GM18502 (cell line): ENCODE measurements at regions not wholly inside any gene's neighbourhood (a gene's known extent, or its start where the extent isn't known, plus 50 kb on each side); places are given as distances from the start of the nearest gene placed in this dataset.
A peak's percentile ranks its signal among the peaks of the same experiment; 100 is the strongest.

ENCODE experiments used
- ATAC-seq: cut with Tn5 transposase; IDR thresholded peaks from one replicate; pipeline ENCODE4 v1.9.1; 2021; ENCODE audit warnings: mild to moderate bottlenecking; ENCODE audit not compliant: unreplicated experiment, poor library complexity

DNA sequence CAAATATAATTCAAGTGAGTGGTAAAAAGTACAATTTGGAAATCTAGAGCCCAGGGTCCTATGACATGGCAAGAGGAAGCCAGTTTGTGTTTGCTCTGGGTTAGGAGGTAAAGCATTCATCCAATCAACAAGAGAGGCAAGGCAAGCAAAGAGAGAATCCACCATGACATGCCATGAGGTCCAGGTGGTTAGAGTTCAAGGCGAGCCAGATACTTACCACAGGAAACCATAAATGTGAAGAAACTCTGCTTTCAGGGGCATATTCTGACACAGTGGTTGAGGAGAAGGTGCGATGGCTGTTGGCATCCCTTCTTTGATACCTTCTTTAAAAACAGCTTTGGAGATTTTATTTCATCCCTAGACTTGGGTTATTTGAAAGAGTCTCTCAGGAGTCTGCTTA lies 193.8 kb upstream of the MAN1A1 start:
- no peak for ATAC-seq

GRCh38 chr6:119542037-119542436 lies 192.5 kb upstream of the MAN1A1 start:
- ATAC-seq = no peak

DNA sequence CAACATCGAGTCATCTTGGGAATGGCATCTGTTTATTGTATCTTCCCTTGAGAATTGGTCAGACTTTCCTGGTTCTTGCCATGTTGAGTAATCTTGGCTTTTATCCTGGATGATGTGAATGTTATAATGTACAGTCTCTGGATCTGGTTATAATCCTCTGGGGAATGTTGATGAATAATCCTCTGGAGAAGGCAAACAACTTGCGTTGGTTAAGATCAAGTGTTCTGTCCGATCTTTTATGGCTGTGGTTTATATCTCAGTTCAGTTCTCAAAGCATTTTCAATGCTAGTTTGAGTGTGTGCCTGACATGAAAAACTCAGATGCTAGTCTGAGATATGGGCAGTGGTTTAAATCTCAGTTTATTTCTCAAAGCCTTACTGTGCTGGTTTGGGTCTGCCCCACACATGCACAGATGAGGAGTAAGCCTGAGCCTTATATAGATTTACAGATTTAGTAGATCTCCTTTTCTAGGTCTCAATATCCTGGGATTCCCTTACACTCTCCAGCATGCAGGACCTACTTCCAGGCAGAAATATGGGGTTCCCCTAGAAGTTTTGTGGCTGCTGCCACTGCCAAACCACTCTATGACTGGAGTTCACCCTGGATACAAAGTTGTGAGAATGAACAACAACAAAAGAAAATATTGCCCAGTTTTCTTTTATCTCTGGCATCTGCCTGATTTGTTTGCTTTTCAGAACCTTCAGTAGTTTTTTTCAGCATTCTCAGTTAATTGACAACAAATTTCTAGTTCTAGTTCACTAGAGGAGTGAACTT lies 191.8 kb upstream of the MAN1A1 start:
- ATAC-seq = no peak

GRCh38 chr6:119540417-119540816 lies 190.9 kb upstream of the MAN1A1 start:
- ATAC-seq = no peak

DNA sequence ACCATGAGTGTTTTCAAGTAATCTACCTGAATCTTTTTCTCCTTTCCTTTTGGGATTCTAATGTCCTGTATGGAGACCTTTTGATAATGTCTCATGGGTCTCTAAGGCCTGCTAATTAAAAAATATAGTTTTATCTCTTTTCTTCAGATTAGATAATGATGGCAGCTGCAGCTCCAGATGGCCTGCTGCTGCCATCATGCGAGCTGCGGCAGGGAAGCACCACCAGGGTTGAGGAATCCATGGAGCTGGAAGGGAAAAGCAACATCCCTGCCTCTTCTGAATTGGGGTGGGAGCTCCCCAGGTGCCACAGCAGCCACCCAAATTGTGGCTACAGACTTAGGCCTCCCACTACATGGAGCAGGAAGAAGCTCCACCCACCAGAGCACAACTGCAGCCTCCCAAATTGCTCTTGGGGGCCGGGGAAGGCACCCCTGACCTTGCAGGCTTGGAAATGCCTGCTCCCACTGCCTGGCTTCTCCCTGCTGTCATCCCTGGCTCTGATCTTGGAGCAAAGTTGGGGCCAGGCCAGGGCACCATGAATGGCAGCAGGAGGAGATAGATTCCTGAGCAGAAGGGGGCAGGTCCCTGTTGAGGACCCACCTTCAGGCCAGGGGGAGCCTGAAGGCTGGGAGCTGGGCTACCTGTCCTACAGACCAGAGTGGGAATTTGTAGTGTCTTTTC lies 189.6 kb upstream of the MAN1A1 start:
- ATAC-seq = no peak

- no peak for ATAC-seq
Observed at GRCh38 chr6:119536666-119537065, 187.1 kb upstream of the MAN1A1 start.

- peak; percentile 73 for ATAC-seq
Observed at GRCh38 chr6:119535332-119535731, 185.8 kb upstream of the MAN1A1 start.

GRCh38 chr6:119533603-119534279 lies 184.2 kb upstream of the MAN1A1 start:
- peak; percentile 78 for ATAC-seq

DNA sequence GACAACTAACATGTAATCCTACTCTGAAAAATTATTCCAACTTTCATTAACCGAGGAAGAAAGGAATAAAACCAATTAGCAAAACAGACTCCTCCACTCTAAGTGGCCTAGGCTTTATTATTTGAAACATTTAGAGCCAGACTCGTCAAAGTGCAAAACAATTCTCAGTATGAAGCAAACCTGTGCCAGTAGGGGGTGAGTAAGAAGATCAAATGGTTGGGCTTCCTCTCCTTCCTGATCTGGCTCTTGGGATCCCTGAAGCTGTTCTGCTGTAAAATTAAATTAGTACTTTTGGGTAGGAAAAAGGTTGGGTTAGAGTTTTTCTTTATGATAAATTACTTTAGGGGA lies 177.6 kb upstream of the MAN1A1 start:
- no peak for ATAC-seq

GRCh38 chr6:119526561-119527230 lies 177.1 kb upstream of the MAN1A1 start:
- ATAC-seq = no peak

DNA sequence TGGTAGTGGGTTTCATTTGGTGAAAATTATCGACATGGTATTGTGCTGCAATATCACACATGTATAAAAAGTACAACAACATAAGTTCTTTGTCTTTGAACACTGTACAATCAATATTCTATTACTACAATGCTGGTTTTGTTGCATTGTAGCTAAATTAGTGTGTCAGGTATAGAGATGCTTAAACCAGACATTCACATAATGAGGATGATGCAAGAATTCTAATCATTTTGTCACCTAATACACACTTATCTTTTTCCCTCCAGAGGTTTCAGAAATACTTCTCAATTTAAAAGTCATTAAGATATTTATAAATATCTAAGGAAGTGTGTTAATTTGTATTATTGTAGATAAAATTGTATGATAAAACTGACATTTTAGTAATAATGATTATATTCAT lies 174.8 kb upstream of the MAN1A1 start:
- no peak for ATAC-seq

DNA sequence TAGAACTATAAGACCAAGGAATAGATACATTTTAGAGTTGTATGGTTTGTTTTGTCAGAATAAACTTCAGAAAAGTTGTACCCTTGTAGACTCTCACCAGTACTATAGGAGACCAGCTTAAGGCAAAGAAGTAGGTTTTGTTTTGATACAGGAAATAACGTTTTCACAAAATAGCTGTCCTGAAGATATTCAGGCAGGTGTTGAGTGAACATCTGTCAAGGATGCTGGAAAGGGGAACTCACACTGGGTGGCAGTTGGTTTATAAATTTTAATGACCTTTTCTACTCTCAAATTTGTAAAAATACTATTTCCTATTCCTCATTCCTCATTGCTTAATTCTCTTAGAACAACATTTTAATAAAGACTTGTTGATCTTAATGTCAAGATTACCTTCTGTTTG lies 174.0 kb upstream of the MAN1A1 start:
- ATAC-seq = no peak

DNA sequence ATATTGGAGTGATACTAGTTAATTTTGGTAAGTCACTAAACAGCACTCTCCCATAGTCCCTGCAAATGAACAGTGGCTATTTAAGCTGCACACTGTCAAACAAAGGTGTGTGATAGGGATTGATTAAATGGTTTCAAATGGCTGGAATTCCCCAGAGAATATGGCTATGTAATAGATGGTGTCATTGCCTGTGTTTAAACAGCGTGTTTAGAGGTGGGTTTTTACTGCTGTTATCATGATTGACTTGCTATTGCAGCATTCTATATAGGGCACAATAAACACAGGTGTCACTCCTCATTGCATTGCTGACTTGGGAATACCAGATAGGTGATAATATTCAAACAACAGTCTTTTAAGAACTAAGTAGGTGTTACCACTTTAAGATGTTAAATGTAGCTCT lies 171.7 kb upstream of the MAN1A1 start:
- no peak for ATAC-seq

DNA sequence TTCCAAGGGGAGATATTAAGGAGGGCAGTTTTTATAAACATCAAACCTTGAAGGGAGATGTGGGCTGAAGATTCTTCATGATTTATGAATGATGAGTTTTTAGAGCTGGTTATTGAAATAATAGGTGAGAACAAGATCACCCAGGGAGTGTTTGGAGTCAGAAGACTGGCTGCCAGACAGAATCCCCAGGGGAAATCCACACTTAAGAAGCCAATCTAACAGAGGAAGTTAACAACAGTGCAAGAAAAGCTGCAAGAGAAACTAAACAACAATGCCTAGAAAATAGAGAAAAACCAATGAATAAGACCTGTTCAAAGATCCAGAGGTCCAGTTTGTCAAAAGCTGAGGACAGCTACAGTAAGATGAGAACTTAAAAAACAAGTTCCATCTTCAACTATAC lies 167.9 kb upstream of the MAN1A1 start:
- ATAC-seq = peak; percentile 74

GRCh38 chr6:119514345-119514744 lies 164.8 kb upstream of the MAN1A1 start:
- ATAC-seq = no peak

DNA sequence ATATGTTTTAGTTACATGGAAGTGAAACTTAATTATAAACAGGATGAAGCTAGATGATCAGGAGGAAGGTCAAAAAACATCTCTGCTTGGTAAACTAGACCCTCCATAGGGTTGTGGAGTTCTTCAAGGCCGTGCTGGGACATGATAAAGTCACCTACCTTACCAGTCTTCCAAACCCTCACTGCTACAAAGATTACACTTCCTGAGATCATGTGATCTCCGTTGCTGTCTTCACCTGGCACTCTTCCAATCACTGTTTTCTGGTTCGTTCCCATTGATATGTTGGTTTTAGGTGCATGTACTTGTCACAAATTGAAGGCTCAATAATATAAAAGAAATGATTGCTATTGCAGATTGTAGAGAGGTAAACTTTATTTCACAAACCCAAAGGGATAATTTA lies 161.5 kb upstream of the MAN1A1 start:
- ATAC-seq = no peak

- ATAC-seq = no peak
Observed at GRCh38 chr6:119510246-119510645, 160.7 kb upstream of the MAN1A1 start.

GRCh38 chr6:119506631-119507174 lies 157.1 kb upstream of the MAN1A1 start:
- no peak for ATAC-seq

DNA sequence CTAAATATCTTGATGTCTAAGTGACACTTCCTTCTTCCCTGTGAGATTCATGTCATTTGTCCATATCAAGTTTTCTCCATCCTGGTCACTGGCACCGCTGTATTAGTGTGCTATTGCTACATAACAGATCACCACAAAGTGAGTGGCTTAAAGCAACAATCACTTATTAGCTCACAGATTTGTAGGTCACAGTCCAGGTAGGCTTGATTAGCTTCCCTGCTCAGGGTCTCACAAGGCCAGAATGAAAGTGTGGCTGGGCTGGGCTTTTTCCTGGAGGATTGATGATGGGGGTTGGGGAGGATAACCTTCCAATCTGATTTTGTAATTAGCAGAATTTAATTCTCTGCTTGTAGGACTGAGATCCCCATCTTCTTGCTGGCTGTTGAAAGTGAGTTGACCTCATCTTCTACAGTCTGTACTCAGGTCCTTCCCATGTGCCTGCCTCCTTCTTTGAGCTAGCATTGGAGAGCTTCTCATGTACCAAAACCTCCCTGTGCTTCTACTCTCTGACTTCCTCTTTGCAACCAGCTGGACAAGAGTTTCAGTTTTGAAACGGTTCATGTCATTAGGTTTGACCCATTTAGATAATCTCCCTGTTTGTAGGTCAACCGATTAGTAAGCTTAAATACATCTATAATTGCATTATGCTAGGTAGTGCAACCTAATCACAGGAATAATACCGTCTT lies 152.4 kb upstream of the MAN1A1 start:
- peak; percentile 91 for ATAC-seq

GRCh38 chr6:119499797-119500196 lies 150.2 kb upstream of the MAN1A1 start:
- ATAC-seq = no peak
